ENCODE measurements at regions not wholly inside any gene's neighbourhood (a gene's known extent, or its start where the extent isn't known, plus 50 kb on each side); places are given as distances from the start of the nearest gene placed in this dataset.

GRCh38 chr6:4649728-4650127 lies 126.5 kb upstream of the CDYL start:
- no peak for TF ChIP-seq CTCF (IDR thresholded peaks at IDR 0.05; ENCODE audit: low read depth, low read length)
- no peak for TF ChIP-seq EZH2phosphoT487 (IDR thresholded peaks at IDR 0.05; ENCODE audit: low read depth)
